CD4-positive, alpha-beta T cell (primary cell): ENCODE measurements at regions not wholly inside any gene's neighbourhood (a gene's known extent, or its start where the extent isn't known, plus 50 kb on each side); places are given as distances from the start of the nearest gene placed in this dataset.

Experiments used
- ATAC-seq: fragments of 200-7000 bp; cut with Tn5 transposase; one replicate; pipeline ENCODE4 v1.10.0; 2022; ENCODE audit warnings: mild to moderate bottlenecking; ENCODE audit not compliant: poor library complexity
- CTCF ChIA-PET: fragments of 350-600 bp; sonication (Branson Sonifier 250); formaldehyde crosslinking; loops from one replicate; lab custom pipeline; 2021; ENCODE audit warnings: antibody characterized with exemption, inconsistent platforms; lab: Charles Lee
- POLR2A ChIA-PET: fragments of 350-600 bp; sonication (Branson Sonifier 250); formaldehyde crosslinking; loops from one replicate; lab custom pipeline; 2021; ENCODE audit warnings: antibody characterized with exemption, inconsistent platforms; lab: Charles Lee
- DNase-seq, 14 experiments: peaks; one replicate each; pipeline ENCODE4 v3.0.0-alpha.2; 2013 to 2020; ENCODE audit warnings: mixed read lengths in 2 of 14
- H3K27ac ChIP-seq, 2 donors: one replicate each; pipeline versions ENCODE4 v1.5.1 to v1.7.0; 2013; ENCODE audit warnings: low read length in 2 of 2, low read depth in 1 of 2, mild to moderate bottlenecking in 1 of 2
- H3K27me3 ChIP-seq, 2 experiments: 1 replicate in 1 of 2; 2 replicates in 1 of 2; pipeline versions ENCODE4 v1.6.1 to v1.7.0; 2013; ENCODE audit warnings: low read length in 2 of 2, control low read depth in 1 of 2, mild to moderate bottlenecking in 1 of 2, moderate library complexity in 1 of 2; ENCODE audit not compliant: insufficient read depth in 2 of 2, control insufficient read depth in 1 of 2
- H3K36me3 ChIP-seq: one replicate; pipeline ENCODE4 v1.6.1; 2013; ENCODE audit warnings: low read length, control low read depth; ENCODE audit not compliant: insufficient read depth
- H3K4me1 ChIP-seq: one replicate; pipeline ENCODE4 v1.6.1; 2013; ENCODE audit warnings: low read length, control low read depth; ENCODE audit not compliant: insufficient read depth
- H3K4me3 ChIP-seq: one replicate; pipeline ENCODE4 v1.5.1; 2013; ENCODE audit warnings: mild to moderate bottlenecking, low read length, moderate library complexity
- H3K9me3 ChIP-seq, 2 experiments: 1 replicate in 1 of 2; 2 replicates in 1 of 2; pipeline versions ENCODE4 v1.6.1 to v1.7.0; 2013; ENCODE audit warnings: low read length in 2 of 2, mild to moderate bottlenecking in 2 of 2, control low read depth in 1 of 2, moderate library complexity in 1 of 2; ENCODE audit not compliant: control insufficient read depth in 1 of 2, insufficient read depth in 1 of 2
- H3K27ac Mint-ChIP-seq: one replicate; pipeline ENCODE4 v1.8.0; 2020; ENCODE audit warnings: mixed read lengths
- H3K27me3 Mint-ChIP-seq: one replicate; pipeline ENCODE4 v1.8.0; 2021; ENCODE audit warnings: mixed read lengths
- H3K36me3 Mint-ChIP-seq: one replicate; pipeline ENCODE4 v1.8.0; 2021; ENCODE audit warnings: low read depth, mixed read lengths
- H3K4me1 Mint-ChIP-seq: one replicate; pipeline ENCODE4 v1.8.0; 2021; ENCODE audit warnings: low read depth, mixed read lengths
- H3K4me3 Mint-ChIP-seq: one replicate; pipeline ENCODE4 v1.8.0; 2020; ENCODE audit warnings: mild to moderate bottlenecking, mixed read lengths
- H3K9me3 Mint-ChIP-seq: one replicate; pipeline ENCODE4 v1.8.0; 2020; ENCODE audit warnings: mixed read lengths
- CTCF ChIP-seq: fragments of 200-600 bp; IDR thresholded peaks from one replicate; pipeline ENCODE4 v1.8.0; 2022; ENCODE audit warnings: antibody characterized with exemption, mild to moderate bottlenecking
- intact Hi-C, 2 experiments: fragments of 100-400 bp; cut with DNase I in 1 of 2; cut with micrococcal nuclease in 1 of 2; formaldehyde crosslinking; loops; one replicate each; pipeline versions ENCODE4 v1.15.1 to v1.9.0; 2023 to 2025; cut with DNase I, micrococcal nuclease

- no peaks in the 10 kb centered on the region for H3K9me3 Mint-ChIP-seq
- no peak overlapping the region for H3K27ac Mint-ChIP-seq
- Histone ChIP-seq H3K27me3 (no peaks in the 10 kb centered on the region), H3K27ac (no peak overlapping the region), H3K9me3 (no peaks in the 10 kb centered on the region), H3K4me1 (peaks cover 35% of the 10 kb centered on the region), H3K36me3 (no peaks in the 10 kb centered on the region), H3K4me3 (no peak overlapping the region)
- no peak for TF ChIP-seq CTCF
- peaks cover 40% of the 10 kb centered on the region for H3K4me1 Mint-ChIP-seq
- intact Hi-C loops = no loop called here
- no peak for ATAC-seq
- POLR2A ChIA-PET = interaction anchor here (1.1 kb wide), 1 partner anchor 10 kb away, joined by 3 read pairs; no protein-coding TSS in a partner anchor
- no peak for DNase-seq
- CTCF ChIA-PET = no interaction called here
- no peak overlapping the region for H3K4me3 Mint-ChIP-seq
- no peaks in the 10 kb centered on the region for H3K27me3 Mint-ChIP-seq
- H3K36me3 Mint-ChIP-seq = no peaks in the 10 kb centered on the region
Observed at GRCh38 chr13:50357136-50357535, 341.9 kb downstream of the KCNRG start.

GRCh38 chr13:50357586-50358118 is 342.4 kb downstream of the KCNRG start:
- H3K27me3 Mint-ChIP-seq = no peaks in the 10 kb centered on the region
- no peaks in the 10 kb centered on the region for H3K36me3 ChIP-seq
- H3K27me3 ChIP-seq = no peaks in the 10 kb centered on the region
- ATAC-seq (no peak), DNase-seq (no peak)
- peaks cover 46% of the 10 kb centered on the region for H3K4me1 Mint-ChIP-seq
- no peak overlapping the region for H3K27ac ChIP-seq
- no peak overlapping the region for H3K27ac Mint-ChIP-seq
- no peaks in the 10 kb centered on the region for H3K9me3 ChIP-seq
- POLR2A ChIA-PET = no interaction called here
- CTCF ChIA-PET = no interaction called here
- intact Hi-C loops = no loop called here
- no peaks in the 10 kb centered on the region for H3K36me3 Mint-ChIP-seq
- no peaks in the 10 kb centered on the region for H3K9me3 Mint-ChIP-seq
- peaks cover 35% of the 10 kb centered on the region for H3K4me1 ChIP-seq
- no peak overlapping the region for H3K4me3 ChIP-seq
- no peak for TF ChIP-seq CTCF
- H3K4me3 Mint-ChIP-seq = no peak overlapping the region

GRCh38 chr13:50358231-50359040 is 343.2 kb downstream of the KCNRG start:
- no peaks in the 10 kb centered on the region for H3K27me3 ChIP-seq
- CTCF ChIA-PET = interaction anchor here (1.4 kb wide), 1 partner anchor 28 kb away, joined by 3 read pairs; no protein-coding TSS in a partner anchor
- no peaks in the 10 kb centered on the region for H3K36me3 ChIP-seq
- no peaks in the 10 kb centered on the region for H3K27me3 Mint-ChIP-seq
- no peaks in the 10 kb centered on the region for H3K36me3 Mint-ChIP-seq
- no peak overlapping the region for H3K27ac ChIP-seq
- H3K4me3 ChIP-seq = no peak overlapping the region
- no peaks in the 10 kb centered on the region for H3K9me3 ChIP-seq
- DNase-seq = peak in 1 of 14 experiments; percentile 36
- TF ChIP-seq CTCF = no peak
- H3K4me1 Mint-ChIP-seq = peaks cover 46% of the 10 kb centered on the region
- POLR2A ChIA-PET = interaction anchor here (1.8 kb wide), 1 partner anchor 233 kb away, joined by 6 read pairs; no protein-coding TSS in a partner anchor
- no peak overlapping the region for H3K27ac Mint-ChIP-seq
- H3K4me1 ChIP-seq = peaks cover 35% of the 10 kb centered on the region
- no peak for ATAC-seq
- no peak overlapping the region for H3K4me3 Mint-ChIP-seq
- intact Hi-C loops = no loop called here
- no peaks in the 10 kb centered on the region for H3K9me3 Mint-ChIP-seq
